Astrocyte (in vitro differentiated cells and primary cell): ENCODE measurements at regions not wholly inside any gene's neighbourhood (a gene's known extent, or its start where the extent isn't known, plus 50 kb on each side); places are given as distances from the start of the nearest gene placed in this dataset.

Experiments
- DNase-seq: peaks from one replicate; pipeline ENCODE4 v3.0.0-alpha.2; 2010; ENCODE audit warnings: low read depth
- FAIRE-seq: peaks from 2 replicates; lab custom pipeline; 2011; peaks lifted over from hg19 to GRCh38; lab: Jason Lieb, UNC
- H2AFZ ChIP-seq: 2 replicates; pipeline ENCODE4 v1.6.0; 2012; ENCODE audit warnings: low read depth, low read length, inconsistent platforms
- H3K27ac ChIP-seq: 2 replicates; pipeline ENCODE4 v1.5.1; 2011; ENCODE audit warnings: low read depth, low read length, inconsistent platforms
- H3K27me3 ChIP-seq: 2 replicates; pipeline ENCODE4 v1.6.0; 2011; ENCODE audit warnings: low read length, inconsistent platforms; ENCODE audit not compliant: insufficient read depth
- H3K36me3 ChIP-seq: 2 replicates; pipeline ENCODE4 v1.5.1; 2011; ENCODE audit warnings: low read length, inconsistent platforms; ENCODE audit not compliant: insufficient read depth
- H3K4me1 ChIP-seq: 2 replicates; pipeline ENCODE4 v1.5.1; 2011; ENCODE audit warnings: low read length, inconsistent platforms; ENCODE audit not compliant: insufficient read depth
- H3K4me2 ChIP-seq: 2 replicates; pipeline ENCODE4 v1.6.0; 2012; ENCODE audit warnings: low read length, inconsistent platforms
- H3K4me3 ChIP-seq: 2 replicates; pipeline ENCODE4 v1.5.1; 2011; ENCODE audit warnings: low read depth, mild to moderate bottlenecking, low read length, inconsistent platforms; ENCODE audit not compliant: insufficient read depth
- H3K79me2 ChIP-seq: 2 replicates; pipeline ENCODE4 v1.6.0; 2012; ENCODE audit warnings: mild to moderate bottlenecking, low read length, inconsistent platforms; ENCODE audit not compliant: insufficient read depth
- H3K9ac ChIP-seq: 2 replicates; pipeline ENCODE4 v1.6.0; 2012; ENCODE audit warnings: mild to moderate bottlenecking, low read length, inconsistent platforms
- H3K9me3 ChIP-seq: 2 replicates; pipeline ENCODE4 v1.5.1; 2012; ENCODE audit warnings: low read depth, mild to moderate bottlenecking, low read length, inconsistent platforms; ENCODE audit not compliant: insufficient read depth
- H4K20me1 ChIP-seq: 2 replicates; pipeline ENCODE4 v1.6.0; 2012; ENCODE audit warnings: low read length, inconsistent platforms; ENCODE audit not compliant: insufficient read depth
- H3K27ac Mint-ChIP-seq: one replicate; pipeline ENCODE4 v1.8.0; 2021; ENCODE audit warnings: mild to moderate bottlenecking, mixed read lengths; ENCODE audit not compliant: unreplicated experiment
- H3K27me3 Mint-ChIP-seq: one replicate; pipeline ENCODE4 v1.8.0; 2021; ENCODE audit warnings: low read depth, mixed read lengths; ENCODE audit not compliant: unreplicated experiment
- H3K36me3 Mint-ChIP-seq: one replicate; pipeline ENCODE4 v1.8.0; 2021; ENCODE audit warnings: low read depth, mixed read lengths; ENCODE audit not compliant: unreplicated experiment
- H3K4me1 Mint-ChIP-seq: one replicate; pipeline ENCODE4 v1.8.0; 2021; ENCODE audit warnings: low read depth, mixed read lengths; ENCODE audit not compliant: unreplicated experiment
- H3K4me3 Mint-ChIP-seq: one replicate; pipeline ENCODE4 v1.8.0; 2021; ENCODE audit warnings: mild to moderate bottlenecking, moderate library complexity, mixed read lengths; ENCODE audit not compliant: unreplicated experiment
- H3K9me3 Mint-ChIP-seq: one replicate; pipeline ENCODE4 v1.8.0; 2021; ENCODE audit warnings: mild to moderate bottlenecking, mixed read lengths; ENCODE audit not compliant: unreplicated experiment
- EZH2 ChIP-seq: IDR thresholded peaks from 2 replicates; pipeline ENCODE4 v1.6.1; 2012; ENCODE audit warnings: mild to moderate bottlenecking, low read length, inconsistent platforms; ENCODE audit not compliant: insufficient read depth
- TF ChIP-seq, protein P1 (sequence below): IDR thresholded peaks from 2 replicates; pipeline ENCODE4 v1.5.1; 2011; ENCODE audit warnings: low read depth, mild to moderate bottlenecking, inconsistent platforms, low read length, moderate library complexity; ENCODE audit not compliant: insufficient read depth

DNA sequence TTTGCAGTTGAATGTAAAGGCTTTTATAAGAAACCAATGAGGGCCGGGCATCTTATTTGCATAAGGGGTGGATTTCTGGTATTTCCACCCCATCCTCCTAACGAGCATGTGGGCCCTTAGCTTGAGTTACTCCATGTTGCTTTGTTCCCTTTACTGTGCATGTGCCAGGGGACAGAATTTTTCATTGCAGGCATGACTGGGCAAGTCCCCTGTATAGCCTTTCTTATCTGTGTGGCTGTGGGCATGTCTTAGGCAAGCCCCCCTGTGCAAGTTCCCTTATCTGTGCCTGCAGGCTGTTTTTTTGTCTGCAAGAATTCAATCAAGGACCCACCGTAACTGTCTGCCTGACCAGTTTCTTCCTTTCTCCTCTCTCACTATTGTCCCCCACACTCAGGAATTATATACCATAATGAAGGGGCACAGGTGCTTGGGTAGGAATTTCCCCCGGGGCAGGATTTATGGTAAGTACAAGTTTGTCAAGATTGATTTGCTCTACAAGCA lies 152.2 kb upstream of the CNOT2 start:
- no peak for FAIRE-seq
- H3K4me1 Mint-ChIP-seq: no peaks in the 10 kb centered on the region
- TF ChIP-seq, protein P1, sequence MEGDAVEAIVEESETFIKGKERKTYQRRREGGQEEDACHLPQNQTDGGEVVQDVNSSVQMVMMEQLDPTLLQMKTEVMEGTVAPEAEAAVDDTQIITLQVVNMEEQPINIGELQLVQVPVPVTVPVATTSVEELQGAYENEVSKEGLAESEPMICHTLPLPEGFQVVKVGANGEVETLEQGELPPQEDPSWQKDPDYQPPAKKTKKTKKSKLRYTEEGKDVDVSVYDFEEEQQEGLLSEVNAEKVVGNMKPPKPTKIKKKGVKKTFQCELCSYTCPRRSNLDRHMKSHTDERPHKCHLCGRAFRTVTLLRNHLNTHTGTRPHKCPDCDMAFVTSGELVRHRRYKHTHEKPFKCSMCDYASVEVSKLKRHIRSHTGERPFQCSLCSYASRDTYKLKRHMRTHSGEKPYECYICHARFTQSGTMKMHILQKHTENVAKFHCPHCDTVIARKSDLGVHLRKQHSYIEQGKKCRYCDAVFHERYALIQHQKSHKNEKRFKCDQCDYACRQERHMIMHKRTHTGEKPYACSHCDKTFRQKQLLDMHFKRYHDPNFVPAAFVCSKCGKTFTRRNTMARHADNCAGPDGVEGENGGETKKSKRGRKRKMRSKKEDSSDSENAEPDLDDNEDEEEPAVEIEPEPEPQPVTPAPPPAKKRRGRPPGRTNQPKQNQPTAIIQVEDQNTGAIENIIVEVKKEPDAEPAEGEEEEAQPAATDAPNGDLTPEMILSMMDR: no peak
- TF ChIP-seq EZH2: no peak
- H3K9ac ChIP-seq: no peak overlapping the region
- H3K4me1 ChIP-seq: no peaks in the 10 kb centered on the region
- H3K4me3 ChIP-seq: no peak overlapping the region
- no peaks in the 10 kb centered on the region for H3K27me3 ChIP-seq
- H3K4me2 ChIP-seq: no peak overlapping the region
- no peaks in the 10 kb centered on the region for H3K36me3 Mint-ChIP-seq
- no peaks in the 10 kb centered on the region for H3K79me2 ChIP-seq
- no peak overlapping the region for H3K27ac Mint-ChIP-seq
- no peaks in the 10 kb centered on the region for H3K27me3 Mint-ChIP-seq
- no peaks in the 10 kb centered on the region for H3K9me3 ChIP-seq
- no peak overlapping the region for H2AFZ ChIP-seq
- no peaks in the 10 kb centered on the region for H4K20me1 ChIP-seq
- no peak overlapping the region for H3K4me3 Mint-ChIP-seq
- H3K36me3 ChIP-seq: no peaks in the 10 kb centered on the region
- DNase-seq: no peak
- peaks cover 9% of the 10 kb centered on the region for H3K9me3 Mint-ChIP-seq
- H3K27ac ChIP-seq: no peak overlapping the region

DNA sequence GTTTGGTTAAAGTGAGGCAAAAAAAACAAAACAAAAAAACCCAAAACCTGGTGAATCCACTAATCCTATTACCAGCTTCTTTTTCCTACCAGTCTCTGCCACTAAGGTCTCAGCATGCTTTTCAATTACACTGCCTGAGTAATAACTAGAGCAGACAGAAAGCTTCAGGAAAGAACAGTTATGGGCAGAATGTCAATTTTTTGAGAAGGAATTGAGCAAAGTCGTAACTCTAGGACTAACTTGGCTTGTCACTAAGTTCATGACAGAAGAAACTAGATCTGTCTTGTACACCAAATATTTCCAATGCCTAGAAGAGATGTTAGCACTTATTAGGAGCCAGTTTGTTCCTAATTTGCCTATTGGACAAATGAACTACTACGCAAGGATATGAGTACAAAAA lies 148.8 kb upstream of the CNOT2 start:
- FAIRE-seq (no peak), DNase-seq (no peak)
- Histone ChIP-seq H3K27me3 (no peaks in the 10 kb centered on the region), H4K20me1 (no peaks in the 10 kb centered on the region), H3K9me3 (no peaks in the 10 kb centered on the region), H2AFZ (no peak overlapping the region), H3K27ac (no peak overlapping the region), H3K4me1 (no peaks in the 10 kb centered on the region), H3K36me3 (no peaks in the 10 kb centered on the region), H3K4me3 (no peak overlapping the region), H3K9ac (no peak overlapping the region), H3K79me2 (no peaks in the 10 kb centered on the region), H3K4me2 (no peak overlapping the region)
- TF ChIP-seq, protein P1: no peak
- TF ChIP-seq EZH2: no peak
- Mint-ChIP-seq H3K9me3 (peaks cover 6% of the 10 kb centered on the region), H3K36me3 (no peaks in the 10 kb centered on the region), H3K4me1 (no peaks in the 10 kb centered on the region), H3K27ac (no peak overlapping the region), H3K27me3 (no peaks in the 10 kb centered on the region), H3K4me3 (no peak overlapping the region)

DNA sequence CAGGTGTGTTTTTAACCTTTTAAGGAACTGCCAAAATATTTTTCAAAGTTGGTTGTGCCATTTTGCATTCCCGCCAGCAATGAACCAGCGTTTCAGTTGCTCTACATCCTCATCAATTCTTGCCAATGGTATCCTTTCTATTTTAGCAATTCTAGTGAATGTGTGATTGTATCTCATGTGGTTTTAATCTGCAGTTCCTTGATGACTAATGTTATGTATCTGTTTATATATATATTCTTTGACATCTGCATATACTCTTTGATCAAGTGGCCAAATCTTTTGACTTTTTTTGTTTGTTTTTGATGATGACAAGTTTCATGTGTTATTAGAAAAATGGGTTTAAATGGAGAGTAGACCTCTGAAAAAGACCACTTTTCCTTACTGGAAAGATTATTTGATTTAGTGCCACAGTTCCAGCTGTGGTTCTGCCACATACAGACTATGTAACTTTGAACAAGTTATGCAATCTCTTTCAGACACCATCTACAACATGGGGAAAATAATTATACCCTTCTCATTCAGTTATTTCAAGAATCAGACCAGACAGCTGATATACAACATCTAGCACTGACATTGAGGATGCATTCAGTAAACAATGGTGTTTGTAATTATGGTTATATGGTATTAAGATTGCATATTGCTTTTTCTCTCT lies 146.3 kb upstream of the CNOT2 start:
- FAIRE-seq (no peak), DNase-seq (no peak)
- no peak for TF ChIP-seq EZH2
- peaks cover 4% of the 10 kb centered on the region for H3K9me3 Mint-ChIP-seq
- H3K4me1 ChIP-seq: no peaks in the 10 kb centered on the region
- no peaks in the 10 kb centered on the region for H3K4me1 Mint-ChIP-seq
- no peak overlapping the region for H2AFZ ChIP-seq
- no peaks in the 10 kb centered on the region for H3K36me3 Mint-ChIP-seq
- no peaks in the 10 kb centered on the region for H3K9me3 ChIP-seq
- no peaks in the 10 kb centered on the region for H3K36me3 ChIP-seq
- H3K27ac Mint-ChIP-seq: no peak overlapping the region
- H3K27ac ChIP-seq: no peak overlapping the region
- no peak overlapping the region for H3K4me3 Mint-ChIP-seq
- H3K4me3 ChIP-seq: no peak overlapping the region
- no peaks in the 10 kb centered on the region for H3K79me2 ChIP-seq
- H3K9ac ChIP-seq: no peak overlapping the region
- H3K27me3 ChIP-seq: no peaks in the 10 kb centered on the region
- H4K20me1 ChIP-seq: no peaks in the 10 kb centered on the region
- H3K4me2 ChIP-seq: no peak overlapping the region
- H3K27me3 Mint-ChIP-seq: no peaks in the 10 kb centered on the region
